Thyroid gland (tissue), 4 donors: ENCODE measurements at regions not wholly inside any gene's neighbourhood (a gene's known extent, or its start where the extent isn't known, plus 50 kb on each side); places are given as distances from the start of the nearest gene placed in this dataset.

ENCODE experiments used
- DNase-seq, 2 donors: peaks; one replicate each; pipeline ENCODE4 v3.0.0-alpha.2; 2019
- H3K27ac ChIP-seq, 3 donors: fragments of 200-600 bp; sonication (generic); 1 replicate in 2 of 3; 2 replicates in 1 of 3; pipeline ENCODE4 v1.5.1; 2016 to 2019; ENCODE audit warnings: mild to moderate bottlenecking in 1 of 3, moderate library complexity in 1 of 3
- H3K27me3 ChIP-seq: fragments of 200-600 bp; sonication (generic); one replicate; pipeline ENCODE4 v1.5.1; 2019
- H3K36me3 ChIP-seq, 2 donors: fragments of 200-600 bp; sonication (generic); one replicate each; pipeline ENCODE4 v1.5.1; 2016 to 2019
- H3K4me1 ChIP-seq, 2 donors: fragments of 200-600 bp; sonication (generic); one replicate each; pipeline ENCODE4 v1.5.1; 2017 to 2019
- H3K4me3 ChIP-seq, 3 donors: fragments of 200-600 bp; sonication (generic); replicated peaks in 1 of 3; 1 replicate in 2 of 3; 2 replicates in 1 of 3; pipeline ENCODE4 v1.5.1; 2016; ENCODE audit warnings: mild to moderate bottlenecking in 1 of 3
- H3K9me3 ChIP-seq: fragments of 200-600 bp; sonication (generic); one replicate; pipeline ENCODE4 v1.5.1; 2017
- POLR2A ChIP-seq, 2 donors: fragments of 450-650 bp; IDR thresholded peaks; one replicate each; pipeline ENCODE4 v1.6.1; 2017; ENCODE audit warnings: antibody characterized with exemption in 2 of 2, mild to moderate bottlenecking in 2 of 2, moderate library complexity in 1 of 2
- WGBS, 2 donors: methylation state at CpG; one replicate each; pipeline ENCODE4 v1.1.5; 2017; 5-methylcytosine and 5-hydroxymethylcytosine counted together
- intact Hi-C: fragments of 100-400 bp; cut with DNase I; formaldehyde crosslinking; loops from one replicate; pipeline ENCODE4 v1.15.1; 2023
- TF ChIP-seq, protein P1 (sequence below), 6 experiments: fragments of 200-600 bp in 3 of 6; fragments of 450-650 bp in 3 of 6; sonication (generic) in 3 of 6; IDR thresholded peaks; one replicate each; pipeline ENCODE4 v1.5.1; 2016 to 2019; ENCODE audit warnings: antibody characterized with exemption in 6 of 6, mild to moderate bottlenecking in 2 of 6, inconsistent platforms in 1 of 6, moderate library complexity in 1 of 6

DNA sequence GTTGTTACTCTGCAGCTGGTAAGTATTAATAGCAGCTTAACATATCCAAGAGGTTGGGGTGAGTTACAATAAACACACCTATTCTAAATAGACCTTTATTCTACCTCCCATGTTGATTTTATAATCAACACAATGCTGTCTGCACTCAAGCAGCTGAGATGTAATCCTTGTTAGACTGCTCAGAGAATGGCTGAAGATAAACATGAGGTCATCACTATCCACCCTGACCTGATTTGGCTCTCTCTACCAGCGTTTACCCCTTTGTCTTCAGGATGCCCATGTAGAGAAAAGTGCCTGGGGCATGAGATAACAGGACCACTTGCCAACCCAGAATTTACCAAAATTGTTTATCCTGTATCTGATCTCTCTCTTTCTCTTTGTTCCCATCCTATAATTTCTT lies 220.7 kb upstream of the DEFB112 start:
- DNase-seq: no peak
- intact Hi-C loops: no loop called here
- H3K36me3 ChIP-seq: no peaks in the 10 kb centered on the region
- 18 to 39% methylated on average over 1 of the region's 1 CpG for WGBS, 2 donors
- H3K9me3 ChIP-seq: no peaks in the 10 kb centered on the region
- no peaks in the 10 kb centered on the region for H3K4me1 ChIP-seq
- no peak overlapping the region for H3K4me3 ChIP-seq
- H3K27ac ChIP-seq: no peak overlapping the region
- H3K27me3 ChIP-seq: no peaks in the 10 kb centered on the region
- TF ChIP-seq, protein P1, sequence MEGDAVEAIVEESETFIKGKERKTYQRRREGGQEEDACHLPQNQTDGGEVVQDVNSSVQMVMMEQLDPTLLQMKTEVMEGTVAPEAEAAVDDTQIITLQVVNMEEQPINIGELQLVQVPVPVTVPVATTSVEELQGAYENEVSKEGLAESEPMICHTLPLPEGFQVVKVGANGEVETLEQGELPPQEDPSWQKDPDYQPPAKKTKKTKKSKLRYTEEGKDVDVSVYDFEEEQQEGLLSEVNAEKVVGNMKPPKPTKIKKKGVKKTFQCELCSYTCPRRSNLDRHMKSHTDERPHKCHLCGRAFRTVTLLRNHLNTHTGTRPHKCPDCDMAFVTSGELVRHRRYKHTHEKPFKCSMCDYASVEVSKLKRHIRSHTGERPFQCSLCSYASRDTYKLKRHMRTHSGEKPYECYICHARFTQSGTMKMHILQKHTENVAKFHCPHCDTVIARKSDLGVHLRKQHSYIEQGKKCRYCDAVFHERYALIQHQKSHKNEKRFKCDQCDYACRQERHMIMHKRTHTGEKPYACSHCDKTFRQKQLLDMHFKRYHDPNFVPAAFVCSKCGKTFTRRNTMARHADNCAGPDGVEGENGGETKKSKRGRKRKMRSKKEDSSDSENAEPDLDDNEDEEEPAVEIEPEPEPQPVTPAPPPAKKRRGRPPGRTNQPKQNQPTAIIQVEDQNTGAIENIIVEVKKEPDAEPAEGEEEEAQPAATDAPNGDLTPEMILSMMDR (IDR thresholded peaks at IDR 0.05): no peak
- TF ChIP-seq POLR2A (IDR thresholded peaks at IDR 0.05): no peak

DNA sequence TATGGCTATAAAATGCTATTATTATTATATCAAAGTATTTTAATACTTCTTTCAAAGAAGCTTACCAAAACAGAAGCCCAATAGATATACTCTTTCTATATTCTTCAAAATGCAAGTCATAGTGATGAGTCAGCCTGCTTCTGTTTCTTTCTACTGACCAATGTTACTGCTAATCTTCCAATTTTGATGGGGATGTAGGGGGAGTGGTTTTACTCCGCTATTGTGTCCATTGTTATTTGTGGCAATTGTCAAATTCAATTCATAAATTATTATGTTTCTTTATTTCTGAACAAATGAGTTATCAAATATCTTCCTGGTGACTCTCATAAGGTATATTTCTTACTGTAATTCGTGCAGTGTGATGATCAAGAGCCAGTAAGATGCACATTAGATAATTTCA lies 221.5 kb upstream of the DEFB112 start:
- TF ChIP-seq, protein P1 (IDR thresholded peaks at IDR 0.05): no peak
- no peak for TF ChIP-seq POLR2A (IDR thresholded peaks at IDR 0.05)
- intact Hi-C loops: no loop called here
- Histone ChIP-seq H3K27ac (no peak overlapping the region), H3K36me3 (no peaks in the 10 kb centered on the region), H3K9me3 (no peaks in the 10 kb centered on the region), H3K4me3 (no peak overlapping the region), H3K4me1 (no peaks in the 10 kb centered on the region), H3K27me3 (no peaks in the 10 kb centered on the region)
- no peak for DNase-seq
- 43 to 71% methylated on average over 2 of the region's 2 CpGs for WGBS, 2 donors

DNA sequence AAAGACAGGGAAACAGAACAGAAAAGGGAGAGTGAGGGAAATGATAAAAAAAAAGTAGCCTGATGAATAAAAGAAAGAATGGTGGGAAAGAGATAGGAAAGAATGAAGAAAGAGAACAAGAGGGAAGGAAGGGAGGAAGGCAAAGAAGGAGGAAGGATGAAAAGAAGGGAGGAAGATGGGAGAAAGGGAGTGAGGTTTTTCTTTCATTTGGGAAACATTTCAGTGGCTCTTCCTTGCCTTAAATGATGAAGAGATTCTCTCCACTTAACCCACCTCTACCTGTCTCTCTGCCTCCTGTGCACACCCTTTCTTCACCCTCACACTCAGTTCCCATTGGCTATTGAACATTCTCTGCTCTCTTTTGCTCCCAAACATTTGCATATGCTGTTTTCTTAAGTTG lies 222.1 kb upstream of the DEFB112 start:
- Histone ChIP-seq H3K36me3 (no peaks in the 10 kb centered on the region), H3K27me3 (no peaks in the 10 kb centered on the region), H3K9me3 (no peaks in the 10 kb centered on the region), H3K4me3 (no peak overlapping the region), H3K27ac (no peak overlapping the region), H3K4me1 (no peaks in the 10 kb centered on the region)
- intact Hi-C loops: no loop called here
- TF ChIP-seq, protein P1 (IDR thresholded peaks at IDR 0.05): no peak
- no peak for TF ChIP-seq POLR2A (IDR thresholded peaks at IDR 0.05)
- DNase-seq: no peak

DNA sequence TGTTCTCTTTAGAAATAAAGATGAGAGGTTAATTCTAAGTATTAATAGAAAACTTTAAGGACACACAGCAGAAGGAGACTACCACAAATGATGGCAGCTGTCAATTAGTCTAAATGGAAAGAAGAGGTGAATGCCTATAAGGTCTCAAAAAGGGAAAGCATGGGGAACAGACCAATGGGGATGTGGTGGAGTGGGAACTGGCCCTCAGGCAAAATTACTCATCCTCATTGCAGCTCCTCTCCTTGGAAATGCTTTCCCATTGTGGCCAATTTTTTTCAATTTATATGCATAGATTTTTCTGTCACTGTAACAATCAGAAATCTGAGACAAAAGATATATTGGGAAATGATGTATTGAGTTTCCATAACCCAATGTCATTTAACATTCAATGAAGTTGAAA lies 222.9 kb upstream of the DEFB112 start:
- H3K27me3 ChIP-seq: no peaks in the 10 kb centered on the region
- intact Hi-C loops: no loop called here
- H3K4me1 ChIP-seq: no peaks in the 10 kb centered on the region
- no peaks in the 10 kb centered on the region for H3K36me3 ChIP-seq
- no peak for TF ChIP-seq POLR2A (IDR thresholded peaks at IDR 0.05)
- TF ChIP-seq, protein P1 (IDR thresholded peaks at IDR 0.05): no peak
- H3K27ac ChIP-seq: no peak overlapping the region
- H3K9me3 ChIP-seq: no peaks in the 10 kb centered on the region
- DNase-seq: no peak
- H3K4me3 ChIP-seq: no peak overlapping the region

DNA sequence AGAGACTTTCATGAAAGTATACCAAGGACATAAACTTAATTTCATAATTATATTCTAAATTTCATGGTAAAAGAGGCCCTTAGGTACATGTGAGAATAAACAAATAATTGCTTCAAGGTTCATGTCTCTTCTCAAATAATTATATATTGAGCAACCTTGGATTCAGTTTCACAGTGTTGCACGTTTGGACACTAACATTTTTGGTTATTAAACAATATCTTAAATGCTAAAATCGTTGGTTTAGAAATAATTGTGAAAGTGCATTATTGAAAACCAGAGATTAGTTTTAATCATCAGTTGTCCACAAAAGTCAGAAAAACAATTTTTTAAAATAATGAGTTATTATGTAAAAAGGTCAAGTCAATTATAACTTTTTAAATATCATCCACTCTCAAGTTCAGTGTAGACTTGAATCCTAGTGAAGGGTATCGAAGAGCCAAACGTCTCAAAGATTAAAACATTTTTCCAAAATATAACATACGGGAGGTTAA lies 227.1 kb upstream of the DEFB112 start:
- Histone ChIP-seq H3K9me3 (no peaks in the 10 kb centered on the region), H3K4me1 (no peaks in the 10 kb centered on the region)
- intact Hi-C loops: no loop called here

More for the DNA sequence above, 227.1 kb upstream of the DEFB112 start:
- no peaks in the 10 kb centered on the region for H3K27me3 ChIP-seq
- 66 to 77% methylated on average over 5 of the region's 5 CpGs for WGBS, 2 donors
- H3K27ac ChIP-seq: no peak overlapping the region
- no peak overlapping the region for H3K4me3 ChIP-seq
- DNase-seq: no peak
- no peaks in the 10 kb centered on the region for H3K36me3 ChIP-seq
- no peak for TF ChIP-seq POLR2A (IDR thresholded peaks at IDR 0.05)
- TF ChIP-seq, protein P1 (IDR thresholded peaks at IDR 0.05): no peak
